ENCODE measurements at regions not wholly inside any gene's neighbourhood (a gene's known extent, or its start where the extent isn't known, plus 50 kb on each side); places are given as distances from the start of the nearest gene placed in this dataset.

DNA sequence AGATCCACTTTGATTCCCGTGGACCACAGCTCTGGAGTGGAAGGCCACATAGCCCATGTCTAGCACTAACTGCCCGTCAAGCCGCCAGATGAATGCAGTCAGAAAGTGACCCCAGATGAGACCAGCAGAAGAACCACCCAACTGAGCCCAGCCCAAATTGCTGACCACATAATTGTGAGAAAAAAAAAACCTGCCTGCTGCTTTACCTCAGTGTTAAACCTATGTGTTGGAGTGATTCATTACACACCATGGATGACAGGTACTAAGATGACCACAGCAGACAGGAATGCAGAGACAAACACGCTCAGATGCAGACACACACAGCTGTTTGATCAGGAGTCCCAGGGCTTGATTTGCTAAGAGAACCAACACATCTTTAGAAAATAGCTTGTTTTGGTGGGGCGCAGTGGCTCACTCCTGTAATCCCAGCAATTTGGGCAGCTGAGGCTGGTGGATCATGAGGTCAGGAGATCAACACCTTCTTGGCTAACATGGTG is 168.1 kb upstream of the PPP2R2D start:
- H3K4me1 Mint-ChIP-seq (ENCODE audit: low read depth): no peaks in the 10 kb centered on the region
- no peaks in the 10 kb centered on the region for H3K27me3 Mint-ChIP-seq
- no peak overlapping the region for H3K27ac Mint-ChIP-seq
- H3K36me3 Mint-ChIP-seq (ENCODE audit: low read depth): no peaks in the 10 kb centered on the region
- H3K4me3 Mint-ChIP-seq: no peak overlapping the region
- H3K9me3 Mint-ChIP-seq: peaks cover 4% of the 10 kb centered on the region

DNA sequence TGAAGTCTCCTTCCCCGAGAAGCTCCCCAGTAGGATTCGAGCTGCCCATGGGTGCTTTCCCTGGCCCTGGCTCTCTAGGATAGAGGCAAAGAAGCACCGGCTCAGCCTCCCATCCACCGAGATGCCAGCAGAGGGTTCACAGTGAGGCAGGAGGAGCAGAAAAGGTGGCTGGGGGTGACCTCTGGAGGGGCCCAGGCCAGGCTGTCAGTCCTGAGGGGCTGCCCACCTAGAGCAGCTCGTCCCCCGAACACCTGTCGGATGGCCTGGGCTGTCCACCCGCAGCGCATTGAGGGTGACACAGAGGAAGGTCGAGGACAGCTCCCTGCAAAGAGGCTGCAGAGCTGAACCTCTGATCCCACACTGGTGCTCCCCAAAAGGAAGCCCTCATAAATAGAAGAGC is 167.2 kb upstream of the PPP2R2D start:
- Mint-ChIP-seq H3K4me1 (ENCODE audit: low read depth) (no peaks in the 10 kb centered on the region), H3K36me3 (ENCODE audit: low read depth) (no peaks in the 10 kb centered on the region), H3K4me3 (no peak overlapping the region), H3K27me3 (no peaks in the 10 kb centered on the region), H3K27ac (no peak overlapping the region), H3K9me3 (peaks cover 4% of the 10 kb centered on the region)

DNA sequence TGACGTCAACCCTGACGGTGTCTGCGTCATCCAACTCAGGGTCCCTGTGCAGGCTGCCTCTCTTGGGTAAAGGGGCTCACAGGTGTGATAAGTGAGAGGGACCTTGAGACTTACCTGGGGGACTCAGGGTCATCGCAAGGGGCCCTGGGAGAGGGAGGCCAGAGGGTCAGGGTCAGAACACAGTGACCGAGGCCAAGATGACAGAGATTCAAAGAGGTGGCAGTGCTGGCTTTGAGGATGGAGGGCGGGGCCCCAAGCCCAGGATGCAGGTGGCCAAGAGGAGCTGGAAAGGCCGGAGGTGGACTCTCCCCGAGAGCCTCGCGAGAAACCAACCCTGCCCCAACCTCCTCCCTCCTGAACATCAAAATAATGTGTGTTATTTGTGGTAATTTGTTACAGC is 165.2 kb upstream of the PPP2R2D start:
- no peaks in the 10 kb centered on the region for H3K36me3 Mint-ChIP-seq (ENCODE audit: low read depth)

DNA sequence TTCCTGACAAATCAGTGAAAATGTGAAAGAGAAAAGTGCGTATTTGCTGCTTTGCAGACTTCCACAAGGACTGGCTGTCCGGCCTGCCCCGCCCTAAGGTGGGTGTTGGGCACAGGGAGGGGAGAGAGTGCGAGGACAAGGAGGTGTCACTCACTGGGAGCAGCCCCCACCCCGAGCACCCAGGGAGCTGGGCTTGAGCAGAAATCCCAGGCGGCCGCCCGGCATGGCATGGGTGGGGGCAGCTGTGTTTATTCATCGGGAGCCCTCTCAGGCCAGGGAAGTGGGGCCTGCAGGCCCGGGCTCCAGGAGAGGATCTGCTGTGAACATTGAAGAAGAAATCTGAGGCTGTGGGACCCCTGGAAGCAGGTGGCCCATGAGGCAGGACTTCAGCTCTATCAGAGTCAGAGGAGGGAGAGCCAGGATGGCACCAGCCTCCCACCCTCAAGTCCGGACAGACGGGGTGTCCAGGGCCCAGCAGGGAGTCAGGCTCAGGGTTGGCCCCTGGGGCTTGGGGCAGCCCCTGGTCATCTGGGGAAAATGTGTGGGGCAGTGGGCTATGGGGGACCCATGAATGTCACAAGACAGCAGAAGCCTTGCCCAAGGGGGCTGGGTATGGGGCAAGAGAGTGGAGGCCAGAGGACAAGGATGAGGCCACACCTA is 164.4 kb upstream of the PPP2R2D start:
- no peaks in the 10 kb centered on the region for H3K4me1 Mint-ChIP-seq (ENCODE audit: low read depth)

More for the DNA sequence above, 165.2 kb upstream of the PPP2R2D start:
- Mint-ChIP-seq H3K4me1 (ENCODE audit: low read depth) (no peaks in the 10 kb centered on the region), H3K4me3 (no peak overlapping the region), H3K9me3 (peaks cover 14% of the 10 kb centered on the region), H3K27me3 (peaks cover 6% of the 10 kb centered on the region), H3K27ac (no peak overlapping the region)

DNA sequence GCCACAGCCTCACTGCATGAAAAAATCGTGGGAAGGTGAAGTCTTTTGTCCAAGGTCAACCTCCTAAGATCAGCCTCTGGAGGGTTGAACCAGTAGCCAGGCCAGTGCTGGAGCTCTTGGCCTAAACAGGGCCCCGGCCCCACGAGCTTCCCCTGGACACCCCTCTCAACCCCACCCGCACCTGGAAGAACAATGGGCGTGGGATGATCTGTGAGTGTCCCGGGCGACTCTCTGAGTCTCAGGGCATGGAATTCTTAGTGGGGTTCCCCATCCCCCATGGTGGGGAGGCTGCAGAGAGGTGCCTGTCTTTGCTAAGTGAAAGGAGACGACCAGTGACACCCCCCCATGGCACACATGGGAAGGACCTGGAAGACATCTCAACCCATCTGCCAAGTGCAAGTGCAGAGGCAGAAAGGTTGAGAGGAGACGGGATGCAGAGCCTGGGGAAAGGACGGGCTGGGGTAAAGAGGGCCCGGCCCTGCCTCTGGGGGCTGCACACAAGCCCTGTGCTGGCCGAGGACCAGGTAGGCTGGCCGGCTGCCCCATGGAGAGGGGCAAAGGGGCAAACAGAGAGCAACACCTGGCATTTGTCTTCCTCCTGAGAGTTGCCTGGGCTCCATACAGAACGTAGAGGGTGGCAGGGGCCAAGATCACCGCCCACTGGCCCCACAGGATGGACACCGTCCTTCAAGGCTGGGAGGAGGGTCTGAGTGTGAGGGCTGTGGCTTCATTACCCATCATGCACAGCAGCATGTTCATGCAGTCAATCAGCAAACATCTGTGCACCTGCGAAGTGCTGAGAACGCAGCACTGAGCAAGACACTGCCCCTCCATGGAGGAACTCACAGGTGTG is 163.0 kb upstream of the PPP2R2D start:
- no peak overlapping the region for H3K27ac Mint-ChIP-seq
- H3K4me1 Mint-ChIP-seq (ENCODE audit: low read depth): no peaks in the 10 kb centered on the region
- peaks cover 6% of the 10 kb centered on the region for H3K27me3 Mint-ChIP-seq
- no peak overlapping the region for H3K4me3 Mint-ChIP-seq
- H3K36me3 Mint-ChIP-seq (ENCODE audit: low read depth): no peaks in the 10 kb centered on the region
- peaks cover 10% of the 10 kb centered on the region for H3K9me3 Mint-ChIP-seq

More for the DNA sequence above, 164.4 kb upstream of the PPP2R2D start:
- Mint-ChIP-seq H3K27ac (no peak overlapping the region), H3K36me3 (ENCODE audit: low read depth) (no peaks in the 10 kb centered on the region), H3K27me3 (peaks cover 6% of the 10 kb centered on the region), H3K4me3 (no peak overlapping the region), H3K9me3 (peaks cover 14% of the 10 kb centered on the region)

DNA sequence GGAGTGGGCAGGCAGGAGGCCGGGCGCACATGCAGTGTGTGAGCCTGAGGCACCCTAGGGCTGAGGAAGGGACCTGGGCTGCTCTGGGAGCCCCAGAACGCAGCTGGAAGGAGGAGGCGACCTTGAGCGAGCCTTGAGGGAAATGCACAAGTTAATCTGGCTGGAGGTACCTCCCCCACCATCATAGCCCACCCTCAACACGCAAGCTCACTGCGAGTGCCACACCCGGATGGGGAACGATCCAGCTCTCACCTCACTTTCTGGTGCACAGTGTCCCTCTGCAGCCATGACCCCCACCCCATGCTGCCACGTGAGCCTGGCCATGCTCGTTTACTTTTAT is 162.4 kb upstream of the PPP2R2D start:
- Mint-ChIP-seq H3K27ac (no peak overlapping the region), H3K36me3 (ENCODE audit: low read depth) (no peaks in the 10 kb centered on the region), H3K4me1 (ENCODE audit: low read depth) (peaks cover under 1% of the 10 kb centered on the region), H3K4me3 (no peak overlapping the region), H3K9me3 (peaks cover 10% of the 10 kb centered on the region), H3K27me3 (peaks cover 6% of the 10 kb centered on the region)

DNA sequence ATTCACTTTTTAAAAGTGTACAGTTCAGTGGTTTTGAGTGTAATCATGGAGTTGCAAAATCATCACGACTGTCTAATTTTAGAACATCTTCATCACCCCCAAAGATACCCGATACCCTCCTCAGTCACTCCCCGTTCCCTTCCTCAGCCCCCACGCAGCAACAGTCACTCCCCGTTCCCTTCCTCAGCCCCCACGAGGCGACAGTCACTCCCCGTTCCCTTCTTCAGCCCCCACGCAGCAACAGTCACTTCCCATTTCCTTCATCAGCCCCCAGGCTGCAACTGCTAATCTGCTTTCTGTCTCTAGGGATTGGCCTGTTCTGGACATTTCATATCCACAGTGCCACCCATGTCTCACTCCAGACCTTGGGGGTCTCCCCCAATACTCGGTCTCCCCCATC is 161.6 kb upstream of the PPP2R2D start:
- Mint-ChIP-seq H3K27me3 (peaks cover 10% of the 10 kb centered on the region), H3K4me3 (no peak overlapping the region), H3K4me1 (ENCODE audit: low read depth) (peaks cover 9% of the 10 kb centered on the region), H3K36me3 (ENCODE audit: low read depth) (no peaks in the 10 kb centered on the region), H3K9me3 (peaks cover 10% of the 10 kb centered on the region), H3K27ac (no peak overlapping the region)

DNA sequence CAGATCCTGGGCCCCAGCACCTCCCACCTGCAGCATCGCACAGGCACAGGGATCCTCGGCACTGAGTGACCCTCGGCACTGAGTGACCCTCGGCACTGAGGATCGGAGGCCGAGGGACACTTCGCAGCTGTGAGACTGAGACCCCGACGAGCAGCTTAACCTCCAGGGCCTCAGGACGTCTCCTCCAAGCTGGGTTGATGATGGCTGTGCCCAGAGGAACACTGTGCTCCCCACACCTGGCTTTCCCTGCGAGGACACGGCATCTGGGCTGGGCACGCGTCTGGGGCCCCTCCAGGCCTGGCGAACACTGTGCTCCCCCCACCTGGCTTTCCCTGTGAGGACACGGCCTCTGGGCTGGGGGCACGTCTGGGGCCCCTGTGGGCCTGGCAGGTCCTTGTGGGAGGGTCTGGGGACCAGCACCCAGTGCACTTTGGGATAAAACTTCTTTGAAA is 158.3 kb upstream of the PPP2R2D start:
- H3K36me3 Mint-ChIP-seq (ENCODE audit: low read depth): no peaks in the 10 kb centered on the region
- peaks cover 11% of the 10 kb centered on the region for H3K4me1 Mint-ChIP-seq (ENCODE audit: low read depth)
- H3K4me3 Mint-ChIP-seq: no peak overlapping the region
- peaks cover 10% of the 10 kb centered on the region for H3K9me3 Mint-ChIP-seq
- no peak overlapping the region for H3K27ac Mint-ChIP-seq
- H3K27me3 Mint-ChIP-seq: peaks cover 17% of the 10 kb centered on the region

DNA sequence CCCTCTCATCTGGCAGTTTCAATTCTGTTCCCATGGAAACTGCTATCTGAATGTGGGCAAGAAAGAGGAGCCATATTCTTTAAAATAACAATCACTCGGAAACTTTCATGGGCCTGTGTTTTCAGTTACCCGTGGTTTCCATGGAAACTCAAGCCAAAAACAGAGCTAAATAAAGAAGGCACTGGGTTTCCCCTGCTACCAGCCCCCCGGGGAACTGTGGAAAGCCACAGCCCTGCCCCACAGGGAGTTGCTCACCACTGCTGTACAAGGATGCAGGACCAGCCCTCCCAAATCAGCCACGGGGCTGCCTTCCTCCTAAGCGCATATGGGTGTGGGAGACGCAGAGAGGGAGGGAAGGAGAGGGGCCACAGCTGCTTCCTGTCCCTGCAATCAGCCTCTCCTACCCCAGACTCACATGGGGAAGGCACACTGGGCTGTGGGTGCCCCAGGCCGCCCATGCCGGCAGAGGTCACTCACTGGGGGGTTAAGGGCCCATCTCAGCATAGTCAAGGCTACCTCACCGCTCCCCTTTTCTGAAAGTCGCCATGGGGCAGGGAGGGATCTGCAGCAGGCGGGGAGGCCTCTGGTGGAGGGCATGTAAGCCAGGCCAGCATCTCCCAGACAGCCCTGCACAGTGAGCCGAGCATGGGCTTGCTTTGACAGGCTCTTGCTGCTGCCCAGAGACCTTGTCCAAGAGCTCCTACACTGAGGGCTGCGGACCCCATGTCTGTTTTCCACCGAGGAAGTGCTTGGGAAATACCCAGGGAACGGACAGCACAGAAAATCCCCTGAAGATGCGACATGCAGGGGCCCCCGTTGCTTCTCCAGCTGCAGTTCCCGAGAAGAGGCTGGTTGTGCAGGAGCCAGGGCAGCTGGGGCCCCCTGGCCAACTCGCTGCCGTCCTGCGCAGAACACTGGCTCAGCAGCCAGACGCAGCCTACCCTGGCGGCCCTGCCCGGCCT is 157.3 kb upstream of the PPP2R2D start:
- no peak overlapping the region for H3K27ac Mint-ChIP-seq
- peaks cover 17% of the 10 kb centered on the region for H3K27me3 Mint-ChIP-seq
- peaks cover 11% of the 10 kb centered on the region for H3K4me1 Mint-ChIP-seq (ENCODE audit: low read depth)
- peaks cover 10% of the 10 kb centered on the region for H3K9me3 Mint-ChIP-seq
- no peaks in the 10 kb centered on the region for H3K36me3 Mint-ChIP-seq (ENCODE audit: low read depth)
- H3K4me3 Mint-ChIP-seq: no peak overlapping the region

DNA sequence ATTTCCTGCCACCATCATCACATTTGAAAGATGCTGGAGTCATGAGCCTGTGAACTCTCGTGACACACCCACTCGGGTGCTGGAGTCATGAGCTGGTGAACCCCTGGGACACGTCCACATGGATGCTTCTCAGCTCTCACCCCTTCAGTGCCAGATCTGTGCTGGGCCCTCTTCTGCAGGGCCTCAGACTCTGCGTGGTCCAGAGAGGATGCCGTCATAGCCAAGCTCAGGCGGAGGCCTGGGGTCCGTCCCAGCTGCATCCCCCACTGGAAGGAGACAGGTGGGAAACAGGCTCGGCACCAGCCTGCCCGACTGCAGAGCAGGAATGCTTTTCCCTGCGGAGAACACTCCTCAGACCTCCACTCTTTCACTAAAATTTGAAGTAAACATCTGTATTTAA is 156.5 kb upstream of the PPP2R2D start:
- peaks cover 15% of the 10 kb centered on the region for H3K27me3 Mint-ChIP-seq
- H3K27ac Mint-ChIP-seq: no peak overlapping the region
- H3K36me3 Mint-ChIP-seq (ENCODE audit: low read depth): no peaks in the 10 kb centered on the region
- H3K4me1 Mint-ChIP-seq (ENCODE audit: low read depth): peaks cover 11% of the 10 kb centered on the region
- H3K4me3 Mint-ChIP-seq: no peak overlapping the region
- peaks cover 10% of the 10 kb centered on the region for H3K9me3 Mint-ChIP-seq

DNA sequence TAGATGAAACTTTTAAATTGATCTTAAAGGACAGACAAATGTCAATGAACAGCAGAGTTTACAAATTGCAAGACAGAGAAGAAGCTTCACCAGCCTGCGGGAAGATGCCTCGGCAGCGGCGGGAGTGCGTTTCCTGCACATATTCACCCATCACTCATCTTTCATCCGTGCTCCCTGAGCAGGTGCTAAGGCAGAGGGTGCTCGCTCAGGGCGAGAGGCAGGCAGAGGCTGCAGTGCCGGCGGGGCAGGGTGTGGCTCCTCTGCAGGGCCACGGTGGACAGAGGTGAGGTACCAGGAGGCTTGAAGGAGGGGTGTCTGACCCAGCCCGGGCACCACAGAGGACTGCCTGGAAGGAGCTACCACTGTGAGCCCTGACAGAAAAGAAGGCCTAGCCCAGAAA is 155.2 kb upstream of the PPP2R2D start:
- Mint-ChIP-seq H3K27me3 (peaks cover 12% of the 10 kb centered on the region), H3K4me1 (ENCODE audit: low read depth) (peaks cover 11% of the 10 kb centered on the region), H3K27ac (no peak overlapping the region), H3K4me3 (no peak overlapping the region), H3K9me3 (no peaks in the 10 kb centered on the region), H3K36me3 (ENCODE audit: low read depth) (no peaks in the 10 kb centered on the region)

DNA sequence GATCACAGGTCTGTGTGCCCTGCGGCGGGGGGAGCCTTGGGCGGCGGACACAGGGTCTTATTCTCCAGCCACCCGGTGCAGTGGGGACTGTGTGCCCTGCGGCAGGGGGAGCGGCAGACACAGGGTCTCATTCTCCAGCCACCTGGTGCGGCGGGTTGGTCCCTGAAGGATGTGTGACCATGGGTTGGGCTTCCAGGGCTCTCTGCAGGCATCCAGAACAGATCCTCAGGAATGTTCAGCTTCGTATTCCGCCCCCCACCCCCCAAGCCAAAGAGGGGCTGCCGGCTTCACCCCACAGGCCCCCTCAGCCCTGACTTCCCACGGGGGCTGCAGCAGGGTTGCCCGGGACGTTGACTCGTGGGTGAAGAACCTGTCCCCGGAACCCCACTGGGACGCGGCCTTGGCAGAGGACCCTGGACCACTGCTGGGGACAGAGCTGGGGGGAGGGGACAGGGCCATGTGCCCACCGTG is 154.5 kb upstream of the PPP2R2D start:
- Mint-ChIP-seq H3K36me3 (ENCODE audit: low read depth) (no peaks in the 10 kb centered on the region), H3K27ac (no peak overlapping the region), H3K27me3 (peaks cover 12% of the 10 kb centered on the region), H3K4me3 (no peak overlapping the region), H3K9me3 (no peaks in the 10 kb centered on the region), H3K4me1 (ENCODE audit: low read depth) (peaks cover 11% of the 10 kb centered on the region)

DNA sequence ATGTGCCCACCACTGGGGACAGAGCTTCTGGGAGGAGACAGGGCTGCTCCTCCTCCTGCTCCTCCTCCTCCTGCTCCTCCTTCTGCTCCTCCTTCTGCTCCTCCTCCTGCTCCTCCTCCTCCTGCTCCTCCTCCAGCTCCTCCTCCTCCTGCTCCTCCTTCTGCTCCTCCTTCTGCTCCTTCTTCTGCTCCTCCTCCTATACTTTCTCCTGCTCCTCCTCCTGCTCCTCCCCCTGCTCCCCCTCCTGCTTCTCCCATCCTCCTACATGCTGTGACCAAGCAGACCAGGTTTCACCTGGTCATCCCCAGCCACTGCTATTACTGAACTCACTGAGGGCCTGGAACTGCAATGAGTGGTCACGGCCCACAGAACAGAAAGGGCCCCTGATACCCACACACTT is 154.0 kb upstream of the PPP2R2D start:
- peaks cover 12% of the 10 kb centered on the region for H3K27me3 Mint-ChIP-seq

DNA sequence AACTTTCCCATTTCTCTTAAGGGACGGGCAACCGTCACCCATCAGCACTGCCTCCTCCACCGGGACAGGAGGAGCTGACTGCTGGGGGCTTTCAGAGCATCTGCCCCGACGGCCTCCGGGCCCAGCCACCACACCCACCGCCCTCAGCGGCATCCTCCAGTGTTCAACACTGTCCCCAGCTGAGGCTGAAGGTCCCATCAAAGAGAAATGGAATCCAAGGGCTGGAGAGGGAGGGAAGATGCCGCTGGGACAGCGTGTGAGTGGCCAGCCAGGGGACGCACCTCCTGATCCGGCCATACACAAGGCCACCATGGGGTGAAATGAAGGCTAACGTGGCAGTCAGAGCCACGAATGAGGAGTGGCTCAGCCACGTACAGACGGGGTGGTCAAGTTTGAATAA is 153.6 kb upstream of the PPP2R2D start:
- Mint-ChIP-seq H3K27me3 (peaks cover 12% of the 10 kb centered on the region), H3K4me1 (ENCODE audit: low read depth) (peaks cover 11% of the 10 kb centered on the region), H3K27ac (no peak overlapping the region), H3K36me3 (ENCODE audit: low read depth) (no peaks in the 10 kb centered on the region), H3K4me3 (no peak overlapping the region), H3K9me3 (no peaks in the 10 kb centered on the region)

More for the DNA sequence above, 154.0 kb upstream of the PPP2R2D start:
- no peak overlapping the region for H3K27ac Mint-ChIP-seq
- no peaks in the 10 kb centered on the region for H3K9me3 Mint-ChIP-seq
- no peaks in the 10 kb centered on the region for H3K36me3 Mint-ChIP-seq (ENCODE audit: low read depth)
- H3K4me3 Mint-ChIP-seq: no peak overlapping the region
- H3K4me1 Mint-ChIP-seq (ENCODE audit: low read depth): peaks cover 11% of the 10 kb centered on the region
